Left renal cortex interstitium (tissue), 4 donors: ENCODE measurements at regions not wholly inside any gene's neighbourhood (a gene's known extent, or its start where the extent isn't known, plus 50 kb on each side); places are given as distances from the start of the nearest gene placed in this dataset.
"Not testable (repeated sequence)": the region's sequence is repeated elsewhere in the genome, so short reads cannot be mapped to it uniquely, and the experiment has no call there.

Experiments
- DNase-seq, 4 donors: peaks; one replicate each; pipeline ENCODE4 v3.0.0-alpha.2; 2013; ENCODE audit warnings: low read depth in 4 of 4, low spot score in 2 of 4, missing footprints in 1 of 4

DNA sequence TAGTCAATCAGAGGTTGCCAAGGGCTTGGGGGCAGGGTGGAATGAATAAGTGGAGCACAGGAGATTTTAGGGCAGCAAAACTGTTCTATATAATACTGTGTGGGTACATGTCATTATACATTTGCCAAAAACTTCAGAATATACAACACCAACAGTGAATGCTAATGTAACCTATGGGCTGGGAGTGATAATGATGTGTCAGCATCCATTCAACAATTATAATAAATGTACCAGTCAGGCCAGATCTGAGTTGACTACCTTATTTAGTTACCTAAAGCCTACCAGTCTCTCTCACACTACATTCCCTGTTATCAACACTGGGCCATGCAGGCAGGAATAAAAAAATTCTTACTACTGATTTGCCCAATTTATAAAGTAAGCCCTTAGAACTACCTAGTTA, 884.5 kb downstream of the TLE1 start:
- DNase-seq: no peak

DNA sequence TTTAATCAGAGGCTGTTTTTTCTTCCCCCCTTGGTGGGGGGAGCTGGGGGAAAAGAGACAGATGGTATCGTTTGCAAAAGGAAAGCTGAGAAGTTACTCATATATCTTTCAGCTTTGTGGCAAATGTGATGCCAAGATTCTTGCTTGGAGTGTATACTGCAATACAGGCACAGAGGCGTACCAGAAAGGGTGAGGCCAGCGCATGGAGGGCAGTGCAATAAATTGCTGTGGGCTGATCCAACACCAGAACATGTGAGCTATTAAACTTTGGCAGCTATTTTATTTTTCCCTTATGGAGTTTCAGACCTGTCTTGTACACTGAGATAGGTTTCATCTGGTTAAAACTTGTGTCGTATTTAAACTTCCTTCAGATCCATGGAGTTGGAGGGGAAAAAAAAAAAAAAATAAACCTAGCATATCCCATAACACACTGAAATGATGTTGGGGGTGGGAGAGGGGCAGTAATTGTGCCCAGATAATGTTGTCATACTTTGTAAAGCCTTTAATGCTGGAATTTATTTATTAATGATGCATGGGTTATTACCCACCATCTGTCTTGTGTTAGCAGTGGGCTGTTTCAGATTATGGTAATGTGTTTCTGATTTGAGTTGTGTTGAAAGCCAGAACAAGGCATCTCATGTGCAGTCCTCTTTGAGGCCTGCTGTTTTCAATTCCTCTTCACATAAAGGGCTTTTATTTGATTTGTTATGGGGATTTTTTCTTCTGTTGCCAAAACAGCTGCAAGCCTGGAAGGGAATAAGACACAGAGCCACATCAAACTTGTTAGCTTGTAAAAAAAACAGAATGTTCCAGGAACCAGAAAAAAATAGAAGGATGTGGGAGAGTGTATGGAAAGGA, 891.3 kb downstream of the TLE1 start:
- peak; percentile 64 to 90 (median 80) for DNase-seq

DNA sequence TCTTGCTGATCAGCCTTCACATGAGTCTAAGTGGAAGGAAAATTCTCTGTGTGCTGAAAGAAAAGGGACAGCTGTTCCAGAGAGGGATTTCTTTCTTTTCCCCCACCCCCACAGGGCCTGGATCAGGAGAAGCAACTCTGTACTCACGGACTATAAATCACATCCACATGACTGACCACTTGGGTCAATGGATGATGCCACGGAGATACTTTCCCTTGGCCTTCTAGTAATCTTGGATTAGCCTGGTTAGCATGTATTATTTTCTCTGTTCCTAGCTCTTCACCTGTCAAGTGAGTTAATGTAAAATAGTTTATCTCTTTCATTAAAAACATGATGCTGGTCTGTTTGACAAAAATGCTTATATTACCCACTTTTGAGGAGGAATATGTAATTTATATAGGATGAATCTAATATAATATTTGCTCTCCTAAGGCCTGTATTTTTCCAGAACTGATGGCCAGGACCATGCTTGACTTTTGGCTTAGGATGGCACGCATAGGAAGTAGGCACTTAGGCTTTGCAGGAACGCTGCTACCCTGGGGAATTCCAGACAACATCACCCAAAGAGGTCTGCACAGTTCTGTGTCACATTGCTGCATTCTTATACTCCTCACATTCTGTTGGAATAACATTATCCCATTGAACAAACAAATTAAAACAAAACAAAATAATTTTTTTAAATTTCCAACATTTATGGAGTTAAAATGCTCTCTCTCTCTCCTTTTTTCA, 892.1 kb downstream of the TLE1 start:
- peak; percentile 30 to 69 (median 54) for DNase-seq

DNA sequence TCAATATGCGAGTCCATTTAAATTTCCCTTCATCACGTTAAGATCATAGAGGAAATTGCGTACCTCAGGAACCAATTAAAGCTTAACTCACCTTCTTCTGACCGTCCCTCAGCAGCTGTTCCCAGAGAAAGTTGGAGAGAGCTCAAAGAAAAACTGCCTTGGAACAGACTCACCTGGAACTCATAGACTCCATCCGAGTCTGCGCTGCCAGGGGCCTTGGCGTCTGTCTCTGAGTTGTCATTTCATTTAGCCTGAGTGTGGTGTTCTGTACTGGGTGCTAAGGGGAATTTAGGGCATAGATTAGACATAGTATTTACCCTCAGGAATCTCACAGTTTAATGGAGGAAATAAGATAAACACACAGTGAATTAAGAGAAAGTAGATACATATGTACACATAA, 892.7 kb downstream of the TLE1 start:
- peak in 1 of 4 donors; percentile 15 for DNase-seq

DNA sequence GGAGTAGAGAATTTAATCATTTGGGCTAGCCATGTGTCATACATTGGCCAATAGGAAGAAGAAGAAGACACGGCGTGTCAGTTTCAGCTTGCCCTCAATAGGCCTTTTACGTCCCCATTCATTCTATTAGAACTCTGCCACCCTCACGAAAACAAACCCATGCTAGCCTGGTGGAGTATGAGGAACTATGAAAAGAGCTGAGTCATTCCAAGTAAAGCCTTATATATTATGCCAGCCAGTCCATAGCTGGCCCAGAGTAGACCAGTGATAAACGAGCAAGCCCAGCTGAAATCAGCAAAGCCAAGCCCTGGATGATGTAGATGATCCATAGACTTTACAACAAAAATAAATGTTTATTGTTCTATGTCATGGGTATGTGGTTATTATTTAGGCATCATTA, 895.1 kb downstream of the TLE1 start:
- DNase-seq: no peak

DNA sequence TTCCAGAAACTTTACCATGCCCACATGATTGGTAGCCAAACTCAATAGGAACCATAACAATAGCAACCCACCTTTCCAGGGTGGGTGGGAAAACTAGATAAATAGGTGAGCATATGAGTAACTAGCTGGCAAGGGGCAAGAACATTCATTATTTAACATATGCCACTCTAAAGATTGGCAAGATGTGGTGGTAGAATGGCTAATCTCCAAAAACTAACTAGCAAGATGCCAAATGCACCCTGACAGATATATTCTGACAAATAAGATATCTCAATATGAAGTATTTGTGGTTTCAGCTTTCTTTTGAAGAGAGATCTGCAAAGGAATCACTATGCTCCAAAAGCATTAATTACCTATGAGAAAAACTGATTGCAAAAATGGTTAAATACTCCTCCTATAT, 895.6 kb downstream of the TLE1 start:
- DNase-seq: no peak

DNA sequence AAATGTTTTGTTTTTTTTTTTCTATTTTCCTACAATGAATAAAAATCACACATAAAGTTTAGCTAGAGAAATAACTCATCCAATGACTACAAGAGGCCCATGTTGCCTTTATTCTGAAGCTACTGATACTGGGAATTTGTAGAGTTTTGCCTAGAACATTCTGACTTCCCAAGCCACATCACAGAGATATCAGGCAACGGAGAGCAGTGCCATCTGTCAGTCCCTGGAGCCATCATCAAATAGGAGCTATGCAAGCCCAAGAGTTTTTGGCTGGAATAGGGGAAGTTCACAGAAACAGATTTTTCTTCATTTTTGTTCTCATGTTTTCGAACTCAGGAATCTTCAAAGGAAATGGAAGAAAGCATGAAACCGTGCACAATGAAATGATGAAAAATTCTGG, 896.6 kb downstream of the TLE1 start:
- DNase-seq: no peak

DNA sequence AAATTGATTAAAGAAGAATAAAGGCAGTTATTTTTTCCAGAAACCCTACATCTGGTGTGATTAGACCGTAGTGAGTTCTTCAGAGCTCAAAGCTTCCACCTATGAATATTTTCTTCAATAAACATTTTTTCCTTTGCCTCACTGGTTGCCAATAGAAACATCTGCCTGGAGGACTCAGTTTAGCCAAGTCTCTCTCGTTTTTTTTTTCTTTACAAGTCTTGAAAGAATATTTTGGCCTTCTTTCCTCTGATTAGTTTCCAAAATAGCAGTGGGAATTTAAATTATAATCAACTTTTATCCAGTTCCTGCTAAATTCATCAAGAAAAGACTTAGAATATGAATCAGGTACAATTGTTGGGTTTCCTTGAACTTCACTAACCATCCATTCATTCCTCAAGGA, 897.5 kb downstream of the TLE1 start:
- no peak for DNase-seq

DNA sequence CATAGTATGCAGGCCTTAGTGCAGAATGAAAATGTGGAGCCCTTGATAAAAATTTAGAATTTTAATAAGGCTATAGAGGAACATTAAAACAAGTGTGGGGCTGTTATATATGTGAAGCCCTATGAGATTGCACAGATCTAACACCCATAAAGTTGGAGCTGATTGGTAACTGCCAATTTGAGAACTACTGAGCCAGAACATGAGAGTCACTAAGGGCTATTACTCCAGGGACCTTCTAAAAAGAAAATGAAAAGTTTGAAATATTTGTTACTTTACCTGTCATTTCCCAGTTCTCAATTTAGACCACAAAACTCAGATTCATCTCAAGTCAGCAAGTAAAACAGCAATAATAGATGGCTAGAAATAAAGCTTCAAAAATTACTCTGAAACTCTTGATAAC, 898.6 kb downstream of the TLE1 start:
- DNase-seq: no peak

DNA sequence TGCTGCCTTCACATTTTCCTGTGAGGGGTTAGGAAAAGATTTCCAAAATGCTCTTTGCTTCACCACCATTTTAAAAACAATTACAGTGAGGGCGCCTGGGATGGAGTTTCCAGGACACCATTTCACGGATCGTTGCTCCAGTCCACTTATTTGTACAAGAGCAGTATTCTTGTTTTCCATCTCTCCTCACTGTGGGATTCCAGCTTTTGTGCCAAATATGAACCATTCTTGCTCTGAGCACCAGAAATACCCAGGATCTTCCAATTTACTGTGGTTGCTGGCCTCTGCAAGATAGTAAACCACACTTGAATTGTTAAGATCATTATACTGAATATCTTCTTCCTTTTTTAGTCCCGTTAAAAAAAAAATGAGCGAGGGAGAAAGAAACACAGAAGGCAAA, 899.5 kb downstream of the TLE1 start:
- no peak for DNase-seq

DNA sequence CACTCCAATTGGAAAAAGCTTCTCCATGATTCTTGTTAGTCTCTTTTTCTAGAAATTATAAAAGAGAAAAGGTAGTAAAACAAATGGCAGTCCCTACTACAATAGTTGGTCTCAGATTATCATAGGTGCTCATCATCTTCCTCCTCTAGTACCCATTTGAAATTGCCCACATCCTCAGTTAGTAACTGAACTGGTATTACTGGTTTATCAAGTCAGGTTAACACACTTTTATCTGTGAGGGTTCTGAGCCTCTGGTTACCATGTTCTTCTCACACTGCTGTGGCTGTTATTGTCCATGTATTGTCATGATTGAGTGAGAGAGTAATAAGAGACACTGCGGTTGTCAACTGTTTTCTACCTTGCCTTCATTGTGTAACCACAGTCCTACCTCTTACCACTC, 901.7 kb downstream of the TLE1 start:
- no peak for DNase-seq

DNA sequence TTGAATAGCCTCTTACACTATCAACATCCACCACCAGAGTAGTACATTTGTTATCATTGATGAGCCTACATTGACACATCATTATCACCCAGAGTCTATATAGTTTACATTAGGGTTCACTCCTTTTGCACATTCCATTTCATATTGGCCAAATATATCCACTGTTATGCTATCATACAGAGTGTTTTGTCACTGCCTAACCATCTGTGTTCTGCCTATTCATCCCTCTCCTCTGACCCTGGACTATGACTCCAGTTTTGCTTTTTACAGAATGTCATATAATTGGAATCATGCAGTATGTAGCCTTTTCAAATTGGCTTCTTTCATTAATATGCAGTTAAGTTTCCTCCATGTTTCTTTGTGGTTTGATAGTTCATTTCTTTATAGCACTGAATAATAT, 904.7 kb downstream of the TLE1 start:
- DNase-seq: no peak

DNA sequence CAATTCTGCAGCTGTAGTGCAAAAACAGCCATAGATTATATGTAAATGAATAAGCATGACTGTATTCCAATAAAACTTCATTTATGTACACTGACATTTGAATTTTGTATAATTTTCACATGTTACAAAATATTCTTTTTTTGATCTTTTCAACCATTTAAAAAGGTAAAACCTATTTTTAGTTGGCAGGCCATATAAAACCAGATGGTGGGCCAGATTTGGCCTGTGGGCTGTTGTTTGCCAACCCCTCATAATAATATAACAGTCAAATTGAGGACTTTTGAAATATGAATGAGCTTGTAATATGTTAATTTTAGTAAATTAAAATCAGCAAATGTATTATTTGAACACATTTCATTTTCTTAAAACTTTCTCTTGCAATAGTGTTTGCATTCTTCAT, 913.4 kb downstream of the TLE1 start:
- no peak for DNase-seq

DNA sequence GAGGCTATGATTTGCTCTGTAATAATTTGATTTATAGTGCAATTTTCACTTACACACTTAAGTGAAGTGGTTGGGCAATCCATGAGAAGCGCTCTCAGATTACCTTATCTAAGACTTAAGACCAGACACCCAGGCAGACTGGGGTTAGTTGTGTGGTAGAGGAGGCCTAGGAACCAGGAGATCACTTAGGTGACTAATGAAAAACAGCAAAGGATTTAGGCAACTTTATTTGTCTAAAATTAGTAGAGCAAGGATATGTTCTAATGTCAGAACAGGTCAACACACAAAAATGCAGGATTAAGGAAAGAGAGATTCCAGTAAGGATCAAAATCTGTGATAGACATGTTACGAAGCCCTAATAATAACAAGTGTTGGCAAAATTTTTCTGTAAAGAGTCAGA, 913.8 kb downstream of the TLE1 start:
- no peak for DNase-seq

DNA sequence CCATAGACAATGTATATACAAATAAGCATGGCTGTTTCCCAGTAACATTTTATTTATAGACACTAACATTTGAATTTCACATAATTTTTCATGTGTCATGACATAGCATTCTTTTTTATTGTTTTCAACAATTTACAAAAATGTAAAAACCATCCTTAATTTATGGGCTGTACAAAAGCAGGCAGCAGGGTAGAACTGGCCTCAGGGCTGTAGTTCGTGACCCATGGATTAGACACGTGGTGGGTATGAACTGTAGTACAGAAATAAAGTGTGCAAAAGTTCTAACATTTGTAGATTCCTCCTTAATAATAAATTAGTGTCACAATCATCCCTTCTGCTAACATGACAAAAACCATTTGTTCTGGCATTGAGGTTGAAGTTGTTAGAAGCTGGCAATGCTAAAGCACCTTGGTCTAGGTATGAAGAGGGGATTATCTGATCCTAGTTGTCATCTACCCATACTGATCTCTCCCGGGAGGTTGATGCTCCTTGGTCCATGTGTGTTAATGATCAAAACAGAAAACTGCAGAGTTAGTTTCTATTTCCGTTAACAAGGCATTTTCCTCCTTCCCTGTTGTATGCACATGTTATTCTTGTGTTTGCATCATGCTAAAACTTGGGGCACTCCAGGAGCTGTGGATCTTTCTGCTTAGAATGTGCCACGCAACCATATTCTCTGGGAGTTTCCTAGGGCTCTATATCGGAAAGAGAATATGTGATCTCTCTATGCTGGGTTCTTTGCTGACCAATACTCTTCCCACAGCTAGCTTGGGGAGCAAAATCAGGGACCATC, 917.6 kb downstream of the TLE1 start:
- DNase-seq: no peak

DNA sequence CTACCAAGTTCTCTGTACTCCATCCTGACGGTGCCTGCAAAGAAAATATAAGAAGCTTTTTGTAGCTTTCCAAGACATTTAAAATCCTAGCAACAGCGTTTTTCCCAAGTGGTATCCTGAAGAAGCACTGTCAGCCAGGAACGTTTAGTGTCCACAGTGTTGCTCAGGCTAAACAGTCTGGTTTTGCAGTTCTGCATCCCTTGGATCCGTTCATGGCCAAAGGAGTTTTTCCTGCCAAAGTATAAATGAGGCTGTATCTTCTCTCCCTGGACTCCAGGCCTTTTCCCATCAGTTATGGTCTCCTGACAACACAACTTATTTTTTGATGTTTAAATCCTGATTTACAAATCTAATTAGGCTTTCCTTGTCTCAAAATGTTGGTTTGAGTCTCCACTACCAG, 925.8 kb downstream of the TLE1 start:
- DNase-seq: no peak

DNA sequence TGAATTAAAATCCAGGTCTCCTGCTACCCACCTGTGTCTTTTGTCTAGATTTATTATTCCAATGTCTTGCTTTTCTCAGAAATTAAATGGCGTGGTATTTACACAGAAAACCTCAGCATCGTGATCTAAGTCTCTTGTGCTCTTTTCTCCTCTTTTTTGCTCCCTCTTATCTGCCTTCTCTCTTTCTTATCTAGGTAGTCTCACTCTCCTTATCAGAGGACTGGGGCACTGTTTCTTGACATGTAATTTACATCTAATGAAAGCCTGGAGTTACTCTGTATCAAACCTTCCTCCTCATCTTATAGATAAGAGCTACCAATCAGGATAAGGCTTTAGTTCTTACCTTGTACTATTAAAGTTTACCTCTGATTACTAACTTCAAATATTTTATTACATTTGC, 933.8 kb downstream of the TLE1 start:
- DNase-seq: no peak

DNA sequence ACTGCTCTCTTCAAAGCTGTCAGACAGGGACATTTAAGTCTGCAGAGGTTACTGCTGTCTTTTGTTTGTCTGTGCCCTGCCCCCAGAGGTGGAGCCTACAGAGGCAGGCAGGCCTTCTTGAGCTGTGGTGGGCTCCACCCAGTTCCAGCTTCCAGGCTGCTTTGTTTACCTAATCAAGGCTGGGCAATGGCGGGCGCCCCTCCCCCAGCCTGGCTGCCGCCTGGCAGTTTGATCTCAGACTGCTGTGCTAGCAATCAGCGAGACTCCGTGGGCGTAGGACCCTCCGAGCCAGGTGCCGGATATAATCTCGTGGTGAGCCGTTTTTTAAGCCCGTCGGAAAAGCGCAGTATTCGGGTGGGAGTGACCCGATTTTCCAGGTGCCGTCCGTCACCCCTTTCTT, 942.3 kb downstream of the TLE1 start:
- DNase-seq: not testable (repeated sequence)

DNA sequence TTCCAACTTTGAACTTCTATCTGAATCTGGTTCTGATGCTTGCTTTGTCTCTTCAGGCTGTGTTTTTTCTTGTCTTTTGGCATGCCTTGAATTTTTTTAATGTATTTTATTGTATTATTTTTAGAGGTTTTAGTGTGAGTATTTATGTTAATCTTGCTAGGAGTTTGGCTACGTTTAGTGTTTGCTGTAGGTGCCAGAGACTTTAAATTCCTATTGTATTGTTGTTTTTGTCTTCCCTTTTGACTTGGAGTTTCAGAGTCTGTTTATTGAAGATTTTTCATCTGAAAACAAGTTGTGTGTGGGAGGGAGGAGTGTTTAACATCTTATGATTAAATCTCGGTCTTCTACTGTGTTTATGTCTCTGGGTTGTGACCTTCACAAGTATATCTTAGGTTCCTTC, 956.8 kb downstream of the TLE1 start:
- DNase-seq: peak in 3 of 4 donors; percentile 45 to 49 (median 46)

DNA sequence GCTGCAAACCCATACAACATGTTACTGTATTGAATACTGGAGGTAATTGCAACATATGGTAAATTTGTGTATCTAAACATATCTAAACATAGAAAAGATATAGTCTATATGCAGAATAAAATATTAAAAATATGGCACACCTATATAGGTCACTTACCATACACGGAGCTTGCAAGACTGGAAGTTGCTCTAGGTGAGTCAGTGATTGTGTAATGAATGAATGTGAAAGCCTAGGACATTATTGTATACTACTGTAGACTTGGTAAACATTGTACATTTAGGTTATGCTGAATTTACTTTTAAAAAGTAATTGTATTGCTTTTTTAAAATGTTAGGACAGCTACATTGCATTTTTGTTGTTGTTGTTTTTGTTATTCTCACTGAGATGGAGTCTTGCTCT, 968.8 kb downstream of the TLE1 start:
- DNase-seq: no peak

DNA sequence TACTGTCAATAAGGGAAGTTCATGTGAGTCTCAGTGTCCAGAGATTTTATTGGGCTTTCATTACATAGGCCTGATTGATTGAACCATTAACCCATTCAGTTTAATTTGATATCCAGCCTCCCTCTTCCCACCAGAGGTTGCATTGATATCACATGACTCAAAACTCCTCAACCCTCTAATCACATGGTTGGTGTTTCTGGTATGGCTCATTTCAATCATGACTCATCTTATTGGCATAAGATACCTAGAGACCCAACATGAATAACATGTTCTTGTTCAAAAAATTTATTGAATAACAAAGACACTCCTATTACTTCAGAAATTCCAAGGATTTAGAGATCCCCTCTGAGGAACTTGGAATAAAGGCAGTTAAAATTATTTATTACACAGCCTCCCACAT, 982.2 kb downstream of the TLE1 start:
- no peak for DNase-seq
